ENCODE measurements at regions not wholly inside any gene's neighbourhood (a gene's known extent, or its start where the extent isn't known, plus 50 kb on each side); places are given as distances from the start of the nearest gene placed in this dataset.
A peak's percentile ranks its signal among the peaks of the same experiment; 100 is the strongest.

DNA sequence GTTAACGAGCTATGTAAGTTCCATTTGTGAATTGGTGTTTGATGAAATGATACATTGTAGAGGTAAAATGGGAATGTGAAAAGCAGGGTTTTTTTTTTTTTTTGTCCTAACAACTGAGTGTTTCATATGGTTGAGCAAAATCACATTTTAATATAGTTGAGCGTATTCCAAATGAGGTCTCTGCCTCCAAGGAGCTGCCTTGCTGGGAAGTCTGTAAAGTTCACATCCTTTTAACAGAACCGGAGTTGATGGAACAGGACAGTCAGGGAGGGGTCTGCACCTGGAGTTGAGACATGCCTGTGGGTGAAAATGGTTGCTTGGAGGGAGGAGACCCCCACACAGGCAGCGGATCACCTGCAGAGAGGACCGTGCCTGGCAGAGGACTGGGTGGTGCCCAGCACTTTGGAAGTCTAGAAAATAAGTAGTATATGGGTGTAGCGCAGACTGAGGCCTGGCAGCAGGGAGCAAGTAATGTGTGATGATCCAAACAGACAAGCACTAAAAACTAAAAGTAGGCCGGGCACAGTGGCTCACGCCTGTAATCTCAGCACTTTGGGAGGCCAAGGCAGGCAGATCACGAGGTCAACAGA, 75.2 kb upstream of the UBAC2 start:
- TF ChIP-seq, protein P1, sequence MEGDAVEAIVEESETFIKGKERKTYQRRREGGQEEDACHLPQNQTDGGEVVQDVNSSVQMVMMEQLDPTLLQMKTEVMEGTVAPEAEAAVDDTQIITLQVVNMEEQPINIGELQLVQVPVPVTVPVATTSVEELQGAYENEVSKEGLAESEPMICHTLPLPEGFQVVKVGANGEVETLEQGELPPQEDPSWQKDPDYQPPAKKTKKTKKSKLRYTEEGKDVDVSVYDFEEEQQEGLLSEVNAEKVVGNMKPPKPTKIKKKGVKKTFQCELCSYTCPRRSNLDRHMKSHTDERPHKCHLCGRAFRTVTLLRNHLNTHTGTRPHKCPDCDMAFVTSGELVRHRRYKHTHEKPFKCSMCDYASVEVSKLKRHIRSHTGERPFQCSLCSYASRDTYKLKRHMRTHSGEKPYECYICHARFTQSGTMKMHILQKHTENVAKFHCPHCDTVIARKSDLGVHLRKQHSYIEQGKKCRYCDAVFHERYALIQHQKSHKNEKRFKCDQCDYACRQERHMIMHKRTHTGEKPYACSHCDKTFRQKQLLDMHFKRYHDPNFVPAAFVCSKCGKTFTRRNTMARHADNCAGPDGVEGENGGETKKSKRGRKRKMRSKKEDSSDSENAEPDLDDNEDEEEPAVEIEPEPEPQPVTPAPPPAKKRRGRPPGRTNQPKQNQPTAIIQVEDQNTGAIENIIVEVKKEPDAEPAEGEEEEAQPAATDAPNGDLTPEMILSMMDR (IDR thresholded peaks at IDR 0.05; ENCODE audit: low read depth, low read length), result no peak
- Histone ChIP-seq H3K27ac (no peak overlapping the region), H3K4me3 (ENCODE audit: low read depth, low read length) (no peak overlapping the region), H3K36me3 (no peaks in the 10 kb centered on the region), H3K9me3 (ENCODE audit: severe bottlenecking) (no peaks in the 10 kb centered on the region), H3K27me3 (ENCODE audit: insufficient read depth, low read depth, severe bottlenecking) (no peaks in the 10 kb centered on the region)
- DNase-seq, result no peak

DNA sequence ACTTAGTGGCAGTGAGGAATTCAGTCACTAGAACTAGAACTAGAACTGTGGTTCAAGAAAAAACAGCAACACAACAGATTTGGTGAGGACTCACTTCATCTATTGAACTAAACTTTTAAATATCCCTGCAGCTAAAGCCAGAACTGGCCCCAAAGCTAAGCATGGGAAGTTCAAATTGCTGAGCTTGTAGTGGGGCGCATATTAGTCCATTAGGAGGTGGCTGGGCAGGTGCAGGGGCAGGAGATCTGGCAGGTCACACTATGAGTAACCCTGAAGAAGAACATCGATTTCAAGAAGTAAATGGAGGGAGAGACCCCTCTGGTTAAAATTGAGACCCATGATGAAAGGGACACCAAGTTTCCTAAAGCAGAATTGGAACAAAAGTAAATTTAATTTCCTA, 73.8 kb upstream of the UBAC2 start:
- TF ChIP-seq, protein P1 (IDR thresholded peaks at IDR 0.05; ENCODE audit: low read depth, low read length), result no peak
- Histone ChIP-seq H3K36me3 (no peaks in the 10 kb centered on the region), H3K9me3 (ENCODE audit: severe bottlenecking) (no peaks in the 10 kb centered on the region), H3K27ac (no peak overlapping the region), H3K4me3 (ENCODE audit: low read depth, low read length) (no peak overlapping the region), H3K27me3 (ENCODE audit: insufficient read depth, low read depth, severe bottlenecking) (no peaks in the 10 kb centered on the region)
- no peak for DNase-seq

DNA sequence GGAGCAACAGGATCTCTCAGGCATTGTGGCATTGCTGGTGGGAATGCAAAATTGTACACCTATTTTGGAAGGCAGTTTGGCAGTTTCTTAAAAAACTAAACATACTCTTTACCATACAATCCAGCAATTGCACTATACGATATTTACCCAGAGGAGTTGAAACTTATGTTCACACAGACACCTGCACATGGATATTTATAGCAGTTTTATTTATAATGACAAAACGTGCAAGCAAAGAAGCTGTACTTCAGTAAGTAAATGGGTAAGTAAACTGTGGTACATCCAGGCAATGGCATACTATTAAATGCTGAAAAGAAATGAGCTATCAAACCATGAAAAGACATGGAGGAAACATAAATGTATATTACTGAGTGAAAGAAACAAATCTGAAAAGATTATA, 71.6 kb upstream of the UBAC2 start:
- TF ChIP-seq, protein P1 (IDR thresholded peaks at IDR 0.05; ENCODE audit: low read depth, low read length), result no peak
- Histone ChIP-seq H3K36me3 (no peaks in the 10 kb centered on the region), H3K27me3 (ENCODE audit: insufficient read depth, low read depth, severe bottlenecking) (no peaks in the 10 kb centered on the region), H3K4me3 (ENCODE audit: low read depth, low read length) (no peak overlapping the region), H3K27ac (no peak overlapping the region), H3K9me3 (ENCODE audit: severe bottlenecking) (no peaks in the 10 kb centered on the region)
- no peak for DNase-seq

DNA sequence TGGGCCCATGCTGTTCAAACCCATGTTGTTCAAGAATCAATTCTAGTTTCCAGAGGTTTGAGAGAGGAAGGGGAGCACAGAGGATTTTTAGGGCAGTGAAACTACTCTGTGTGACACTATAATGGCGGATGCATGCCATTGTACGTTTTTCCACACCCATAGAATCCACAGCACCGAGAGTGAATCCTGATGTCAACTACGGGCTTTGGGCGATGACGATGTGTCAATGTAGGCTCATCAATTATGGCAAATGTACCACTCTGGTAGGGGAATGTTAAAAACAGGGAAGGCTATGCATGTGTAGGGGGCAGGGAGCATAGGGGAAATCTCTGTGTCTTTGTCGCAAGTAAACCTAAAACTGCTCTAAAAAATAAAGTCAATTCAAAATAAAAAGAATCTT, 70.7 kb upstream of the UBAC2 start:
- Histone ChIP-seq H3K36me3 (no peaks in the 10 kb centered on the region), H3K9me3 (ENCODE audit: severe bottlenecking) (no peaks in the 10 kb centered on the region), H3K27me3 (ENCODE audit: insufficient read depth, low read depth, severe bottlenecking) (no peaks in the 10 kb centered on the region), H3K4me3 (ENCODE audit: low read depth, low read length) (no peak overlapping the region), H3K27ac (peak overlapping the region; percentile 10)
- DNase-seq, result no peak
- TF ChIP-seq, protein P1 (IDR thresholded peaks at IDR 0.05; ENCODE audit: low read depth, low read length), result no peak

DNA sequence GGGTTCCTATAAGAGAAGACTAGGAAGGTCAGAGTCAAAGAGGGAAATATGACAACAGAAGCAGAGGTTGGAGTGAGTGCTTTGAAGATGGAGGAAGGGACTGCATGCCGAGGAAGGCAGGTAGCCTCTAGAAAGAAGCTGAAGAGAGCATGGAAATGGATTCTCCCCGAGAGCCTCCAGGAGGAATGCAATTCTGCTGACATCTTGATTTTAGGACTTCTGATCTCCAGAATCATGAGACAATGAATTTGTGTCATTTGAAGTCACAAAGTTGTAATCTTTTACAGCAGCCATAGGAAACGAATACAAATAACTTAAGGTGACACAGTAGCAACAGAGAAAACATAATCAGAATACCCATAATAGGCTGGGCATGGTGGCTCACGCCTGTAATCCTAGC, 69.2 kb upstream of the UBAC2 start:
- DNase-seq, result no peak
- H3K36me3 ChIP-seq, result no peaks in the 10 kb centered on the region
- TF ChIP-seq, protein P1 (IDR thresholded peaks at IDR 0.05; ENCODE audit: low read depth, low read length), result no peak
- H3K4me3 ChIP-seq (ENCODE audit: low read depth, low read length), result no peak overlapping the region
- H3K27me3 ChIP-seq (ENCODE audit: insufficient read depth, low read depth, severe bottlenecking), result no peaks in the 10 kb centered on the region
- no peaks in the 10 kb centered on the region for H3K9me3 ChIP-seq (ENCODE audit: severe bottlenecking)
- H3K27ac ChIP-seq, result no peak overlapping the region

DNA sequence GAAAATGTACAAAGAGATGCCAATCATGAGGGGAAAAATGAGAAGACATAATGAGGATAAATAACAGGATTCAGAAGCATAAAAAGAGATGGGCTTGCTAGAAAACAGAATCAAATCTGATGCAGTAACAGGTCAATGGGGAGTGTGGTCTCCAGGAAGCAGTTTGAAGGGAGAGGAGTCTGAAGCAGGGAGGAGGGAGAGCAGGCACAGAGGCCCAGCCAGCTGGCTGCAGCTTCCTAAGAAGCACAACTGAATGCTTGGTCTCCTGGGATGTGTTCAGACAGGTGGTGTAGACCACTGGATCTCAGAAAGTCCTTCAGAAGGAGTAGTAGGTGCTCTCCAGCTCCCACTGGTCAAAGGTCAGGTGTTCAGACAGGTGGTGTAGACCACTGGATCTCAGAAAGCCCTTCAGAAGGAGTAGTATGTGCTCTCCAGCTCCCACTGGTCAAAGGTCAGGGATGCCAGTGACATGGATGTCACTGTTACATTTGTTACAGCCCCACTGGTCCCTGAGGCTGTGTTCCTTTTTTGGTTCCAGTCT, 68.3 kb upstream of the UBAC2 start:
- Histone ChIP-seq H3K36me3 (no peaks in the 10 kb centered on the region), H3K27ac (no peak overlapping the region), H3K9me3 (ENCODE audit: severe bottlenecking) (no peaks in the 10 kb centered on the region), H3K27me3 (ENCODE audit: insufficient read depth, low read depth, severe bottlenecking) (no peaks in the 10 kb centered on the region), H3K4me3 (ENCODE audit: low read depth, low read length) (no peak overlapping the region)
- TF ChIP-seq, protein P1 (IDR thresholded peaks at IDR 0.05; ENCODE audit: low read depth, low read length), result no peak
- DNase-seq, result no peak
